ENCODE measurements at regions not wholly inside any gene's neighbourhood (a gene's known extent, or its start where the extent isn't known, plus 50 kb on each side); places are given as distances from the start of the nearest gene placed in this dataset.

DNA sequence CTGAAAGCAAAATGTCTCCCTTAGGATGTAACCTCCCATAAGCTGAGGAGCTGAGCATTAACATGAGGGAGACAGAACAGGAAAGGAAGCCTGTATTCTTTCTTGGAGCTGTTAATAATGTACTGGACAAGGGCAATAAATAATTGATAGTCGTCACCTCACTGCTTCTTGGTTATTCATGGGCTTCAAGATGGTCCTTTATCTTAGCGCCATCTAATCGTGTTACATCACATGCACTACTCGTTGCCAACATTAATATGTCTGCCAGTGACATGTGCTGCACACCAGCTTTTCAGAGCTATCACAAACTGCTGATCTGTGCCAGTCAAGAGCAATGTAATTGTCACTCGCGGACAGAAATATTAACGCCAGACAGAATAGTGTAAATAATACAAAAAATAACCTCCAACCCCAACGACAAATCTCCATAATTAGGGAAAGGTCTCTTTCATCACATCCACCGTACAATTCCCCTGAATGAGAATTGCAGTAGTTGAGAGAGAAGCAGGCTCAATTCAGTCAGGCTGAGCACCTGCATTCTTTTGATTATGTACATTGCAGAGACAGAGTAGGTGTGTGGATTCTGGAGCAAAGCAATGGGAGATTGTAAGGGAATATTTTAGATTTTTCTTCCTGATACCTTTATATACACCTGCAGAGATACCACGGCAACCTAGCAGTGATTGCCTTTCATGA is 267.1 kb downstream of the SPATA31D1 start:
- Histone ChIP-seq H4K20me1 (ENCODE audit: insufficient read depth) (no peaks in the 10 kb centered on the region), H3K9me2 (ENCODE audit: insufficient read depth) (no peaks in the 10 kb centered on the region), H3K4me1 (ENCODE audit: control insufficient read depth in 1 of 2, insufficient read depth in 2 of 2, low read length in 2 of 2) (no peaks in the 10 kb centered on the region), H3K4me3 (replicated peaks in 1 of 2; ENCODE audit: low read depth in 1 of 2, low read length in 2 of 2) (no peak overlapping the region), H3K27ac (ENCODE audit: low read depth, low read length) (no peak overlapping the region), H3K36me3 (ENCODE audit: control insufficient read depth in 1 of 2, insufficient read depth in 2 of 2, low read length in 2 of 2) (no peaks in the 10 kb centered on the region), H3K9ac (ENCODE audit: low read length) (no peak overlapping the region), H3K9me3 (ENCODE audit: control insufficient read depth in 1 of 2, insufficient read depth in 1 of 2, low read depth in 1 of 2, low read length in 2 of 2) (no peaks in the 10 kb centered on the region), H3K4me2 (ENCODE audit: low read length) (no peak overlapping the region), H3K27me3 (ENCODE audit: insufficient read depth, low read length) (no peaks in the 10 kb centered on the region), H2AFZ (ENCODE audit: low read depth, low read length, poor library complexity, severe bottlenecking) (no peak overlapping the region), H3K79me2 (ENCODE audit: insufficient read depth, low read length) (no peaks in the 10 kb centered on the region)
- ATAC-seq: no peak
- BruUV-seq (replicated peaks): no TSS peak
- ChIA-PET POLR2A (no interaction called here), CTCF (no interaction called here), RAD21 (ENCODE audit: low non-redundant PET in 1 of 2, low total read pairs in 2 of 2, uncharacterized antibody in 2 of 2, unreplicated experiment in 2 of 2) (no interaction called here)
- no peak for DNase-seq (ENCODE audit: low read depth, low spot score)
- TF ChIP-seq, protein P1, sequence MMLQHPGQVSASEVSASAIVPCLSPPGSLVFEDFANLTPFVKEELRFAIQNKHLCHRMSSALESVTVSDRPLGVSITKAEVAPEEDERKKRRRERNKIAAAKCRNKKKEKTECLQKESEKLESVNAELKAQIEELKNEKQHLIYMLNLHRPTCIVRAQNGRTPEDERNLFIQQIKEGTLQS (IDR thresholded peaks at IDR 0.05): no peak
- TF ChIP-seq SRF (IDR thresholded peaks at IDR 0.05; ENCODE audit: low read depth) (no peak), FOSL1 (IDR thresholded peaks at IDR 0.05; ENCODE audit: low read depth) (no peak), EGR1 (IDR thresholded peaks at IDR 0.05; ENCODE audit: low read depth) (no peak), ZFX (IDR thresholded peaks at IDR 0.05) (no peak), EZH2phosphoT487 (IDR thresholded peaks at IDR 0.05; ENCODE audit: borderline replicate concordance) (no peak), POLR2A (IDR thresholded peaks at IDR 0.05; ENCODE audit: borderline replicate concordance, extremely low read depth, insufficient read depth, insufficient read length) (no peak), CEBPB (IDR thresholded peaks at IDR 0.05; ENCODE audit: low read depth) (no peak), YY1 (IDR thresholded peaks at IDR 0.05; ENCODE audit: extremely low read depth, insufficient replicate concordance, low read depth, low read length) (no peak), ZNF274 (IDR thresholded peaks at IDR 0.05; ENCODE audit: low read depth, low read length) (no peak), EZH2 (IDR thresholded peaks at IDR 0.05) (no peak), POLR2AphosphoS5 (IDR thresholded peaks at IDR 0.05; ENCODE audit: low read depth, low read length) (no peak), ELF1 (IDR thresholded peaks at IDR 0.05; ENCODE audit: borderline replicate concordance, low read depth) (no peak), SIN3A (IDR thresholded peaks at IDR 0.05; ENCODE audit: low read depth) (no peak), RAD21 (IDR thresholded peaks at IDR 0.05; ENCODE audit: low read depth) (no peak), JUND (IDR thresholded peaks at IDR 0.05) (no peak), SP1 (IDR thresholded peaks at IDR 0.05; ENCODE audit: low read depth) (no peak)
- TF ChIP-seq, protein P2, sequence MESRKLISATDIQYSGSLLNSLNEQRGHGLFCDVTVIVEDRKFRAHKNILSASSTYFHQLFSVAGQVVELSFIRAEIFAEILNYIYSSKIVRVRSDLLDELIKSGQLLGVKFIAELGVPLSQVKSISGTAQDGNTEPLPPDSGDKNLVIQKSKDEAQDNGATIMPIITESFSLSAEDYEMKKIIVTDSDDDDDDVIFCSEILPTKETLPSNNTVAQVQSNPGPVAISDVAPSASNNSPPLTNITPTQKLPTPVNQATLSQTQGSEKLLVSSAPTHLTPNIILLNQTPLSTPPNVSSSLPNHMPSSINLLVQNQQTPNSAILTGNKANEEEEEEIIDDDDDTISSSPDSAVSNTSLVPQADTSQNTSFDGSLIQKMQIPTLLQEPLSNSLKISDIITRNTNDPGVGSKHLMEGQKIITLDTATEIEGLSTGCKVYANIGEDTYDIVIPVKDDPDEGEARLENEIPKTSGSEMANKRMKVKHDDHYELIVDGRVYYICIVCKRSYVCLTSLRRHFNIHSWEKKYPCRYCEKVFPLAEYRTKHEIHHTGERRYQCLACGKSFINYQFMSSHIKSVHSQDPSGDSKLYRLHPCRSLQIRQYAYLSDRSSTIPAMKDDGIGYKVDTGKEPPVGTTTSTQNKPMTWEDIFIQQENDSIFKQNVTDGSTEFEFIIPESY (IDR thresholded peaks at IDR 0.05; ENCODE audit: extremely low read depth, insufficient replicate concordance, low read length): no peak
- TF ChIP-seq, protein P3, sequence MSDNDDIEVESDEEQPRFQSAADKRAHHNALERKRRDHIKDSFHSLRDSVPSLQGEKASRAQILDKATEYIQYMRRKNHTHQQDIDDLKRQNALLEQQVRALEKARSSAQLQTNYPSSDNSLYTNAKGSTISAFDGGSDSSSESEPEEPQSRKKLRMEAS (IDR thresholded peaks at IDR 0.05): no peak
- TF ChIP-seq, protein P4, sequence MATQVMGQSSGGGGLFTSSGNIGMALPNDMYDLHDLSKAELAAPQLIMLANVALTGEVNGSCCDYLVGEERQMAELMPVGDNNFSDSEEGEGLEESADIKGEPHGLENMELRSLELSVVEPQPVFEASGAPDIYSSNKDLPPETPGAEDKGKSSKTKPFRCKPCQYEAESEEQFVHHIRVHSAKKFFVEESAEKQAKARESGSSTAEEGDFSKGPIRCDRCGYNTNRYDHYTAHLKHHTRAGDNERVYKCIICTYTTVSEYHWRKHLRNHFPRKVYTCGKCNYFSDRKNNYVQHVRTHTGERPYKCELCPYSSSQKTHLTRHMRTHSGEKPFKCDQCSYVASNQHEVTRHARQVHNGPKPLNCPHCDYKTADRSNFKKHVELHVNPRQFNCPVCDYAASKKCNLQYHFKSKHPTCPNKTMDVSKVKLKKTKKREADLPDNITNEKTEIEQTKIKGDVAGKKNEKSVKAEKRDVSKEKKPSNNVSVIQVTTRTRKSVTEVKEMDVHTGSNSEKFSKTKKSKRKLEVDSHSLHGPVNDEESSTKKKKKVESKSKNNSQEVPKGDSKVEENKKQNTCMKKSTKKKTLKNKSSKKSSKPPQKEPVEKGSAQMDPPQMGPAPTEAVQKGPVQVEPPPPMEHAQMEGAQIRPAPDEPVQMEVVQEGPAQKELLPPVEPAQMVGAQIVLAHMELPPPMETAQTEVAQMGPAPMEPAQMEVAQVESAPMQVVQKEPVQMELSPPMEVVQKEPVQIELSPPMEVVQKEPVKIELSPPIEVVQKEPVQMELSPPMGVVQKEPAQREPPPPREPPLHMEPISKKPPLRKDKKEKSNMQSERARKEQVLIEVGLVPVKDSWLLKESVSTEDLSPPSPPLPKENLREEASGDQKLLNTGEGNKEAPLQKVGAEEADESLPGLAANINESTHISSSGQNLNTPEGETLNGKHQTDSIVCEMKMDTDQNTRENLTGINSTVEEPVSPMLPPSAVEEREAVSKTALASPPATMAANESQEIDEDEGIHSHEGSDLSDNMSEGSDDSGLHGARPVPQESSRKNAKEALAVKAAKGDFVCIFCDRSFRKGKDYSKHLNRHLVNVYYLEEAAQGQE (IDR thresholded peaks at IDR 0.05; ENCODE audit: low read depth): no peak
- intact Hi-C loops (cut with micrococcal nuclease): no loop called here
